22Rv1 (cell line): ENCODE measurements at regions not wholly inside any gene's neighbourhood (a gene's known extent, or its start where the extent isn't known, plus 50 kb on each side); places are given as distances from the start of the nearest gene placed in this dataset.

Experiments used
- ZFX ChIP-seq: fragments of 450-650 bp; IDR thresholded peaks from 2 replicates; pipeline ENCODE4 v1.6.1; 2017; ENCODE audit warnings: antibody characterized with exemption, borderline replicate concordance
- TF ChIP-seq, protein P1 (sequence below): fragments of 450-650 bp; IDR thresholded peaks from 2 replicates; pipeline ENCODE4 v1.5.1; 2017; ENCODE audit warnings: mild to moderate bottlenecking

- TF ChIP-seq, protein P1, sequence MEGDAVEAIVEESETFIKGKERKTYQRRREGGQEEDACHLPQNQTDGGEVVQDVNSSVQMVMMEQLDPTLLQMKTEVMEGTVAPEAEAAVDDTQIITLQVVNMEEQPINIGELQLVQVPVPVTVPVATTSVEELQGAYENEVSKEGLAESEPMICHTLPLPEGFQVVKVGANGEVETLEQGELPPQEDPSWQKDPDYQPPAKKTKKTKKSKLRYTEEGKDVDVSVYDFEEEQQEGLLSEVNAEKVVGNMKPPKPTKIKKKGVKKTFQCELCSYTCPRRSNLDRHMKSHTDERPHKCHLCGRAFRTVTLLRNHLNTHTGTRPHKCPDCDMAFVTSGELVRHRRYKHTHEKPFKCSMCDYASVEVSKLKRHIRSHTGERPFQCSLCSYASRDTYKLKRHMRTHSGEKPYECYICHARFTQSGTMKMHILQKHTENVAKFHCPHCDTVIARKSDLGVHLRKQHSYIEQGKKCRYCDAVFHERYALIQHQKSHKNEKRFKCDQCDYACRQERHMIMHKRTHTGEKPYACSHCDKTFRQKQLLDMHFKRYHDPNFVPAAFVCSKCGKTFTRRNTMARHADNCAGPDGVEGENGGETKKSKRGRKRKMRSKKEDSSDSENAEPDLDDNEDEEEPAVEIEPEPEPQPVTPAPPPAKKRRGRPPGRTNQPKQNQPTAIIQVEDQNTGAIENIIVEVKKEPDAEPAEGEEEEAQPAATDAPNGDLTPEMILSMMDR = no peak
- TF ChIP-seq ZFX = no peak
These were observed 275.7 kb downstream of the TCERG1L start for GRCh38 chr10:131035779-131036178.
